NCI-H2196 treated with DMSO at 0.1 percent for 48 hours (cell line): ENCODE measurements at regions not wholly inside any gene's neighbourhood (a gene's known extent, or its start where the extent isn't known, plus 50 kb on each side); places are given as distances from the start of the nearest gene placed in this dataset.
"Not testable (repeated sequence)": the region's sequence is repeated elsewhere in the genome, so short reads cannot be mapped to it uniquely, and the experiment has no call there.

Experiments
- DNase-seq: peaks from one replicate; lab custom pipeline; 2025; ENCODE audit not compliant: unreplicated experiment; lab: John Stamatoyannopoulos, UW

GRCh38 chr1:163565166-163565565, 243.4 kb downstream of the NUF2 start:
- DNase-seq, result no peak

- no peak for DNase-seq
Measured at GRCh38 chr1:163570071-163570470, 248.3 kb downstream of the NUF2 start.

- no peak for DNase-seq
Measured at GRCh38 chr1:163571950-163572349, 250.2 kb downstream of the NUF2 start.

- no peak for DNase-seq
Measured at GRCh38 chr1:163574119-163574518, 252.4 kb downstream of the NUF2 start.

GRCh38 chr1:163580926-163581325, 259.2 kb downstream of the NUF2 start:
- DNase-seq, result no peak

GRCh38 chr1:163583661-163584181, 262.0 kb downstream of the NUF2 start:
- DNase-seq, result no peak

GRCh38 chr1:163585796-163586195, 264.0 kb downstream of the NUF2 start:
- DNase-seq, result no peak

GRCh38 chr1:163588796-163589195, 267.0 kb downstream of the NUF2 start:
- no peak for DNase-seq

- DNase-seq, result no peak
Measured at GRCh38 chr1:163589735-163590134, 268.0 kb downstream of the NUF2 start.

- DNase-seq, result not testable (repeated sequence)
Measured at GRCh38 chr1:163591131-163591530, 269.4 kb downstream of the NUF2 start.

- DNase-seq, result not testable (repeated sequence)
Measured at GRCh38 chr1:163592623-163593022, 270.9 kb downstream of the NUF2 start.

- not testable (repeated sequence) for DNase-seq
Measured at GRCh38 chr1:163596106-163596505, 274.4 kb downstream of the NUF2 start.

GRCh38 chr1:163596541-163597258, 274.9 kb downstream of the NUF2 start:
- no peak for DNase-seq

GRCh38 chr1:163604321-163604720, 282.6 kb downstream of the NUF2 start:
- no peak for DNase-seq

GRCh38 chr1:163604896-163605295, 283.1 kb downstream of the NUF2 start:
- no peak for DNase-seq

- DNase-seq, result no peak
Measured at GRCh38 chr1:163608979-163609378, 287.2 kb downstream of the NUF2 start.

- no peak for DNase-seq
Measured at GRCh38 chr1:163609858-163610257, 288.1 kb downstream of the NUF2 start.

GRCh38 chr1:163610486-163610885, 288.7 kb downstream of the NUF2 start:
- DNase-seq, result no peak

GRCh38 chr1:163614361-163614760, 292.6 kb downstream of the NUF2 start:
- DNase-seq, result no peak

- no peak for DNase-seq
Measured at GRCh38 chr1:163628034-163628773, 306.4 kb downstream of the NUF2 start.

GRCh38 chr1:163632269-163632668, 310.5 kb downstream of the NUF2 start:
- no peak for DNase-seq

- no peak for DNase-seq
Measured at GRCh38 chr1:163633366-163633765, 311.6 kb downstream of the NUF2 start.
